ENCODE measurements at regions not wholly inside any gene's neighbourhood (a gene's known extent, or its start where the extent isn't known, plus 50 kb on each side); places are given as distances from the start of the nearest gene placed in this dataset.

DNA sequence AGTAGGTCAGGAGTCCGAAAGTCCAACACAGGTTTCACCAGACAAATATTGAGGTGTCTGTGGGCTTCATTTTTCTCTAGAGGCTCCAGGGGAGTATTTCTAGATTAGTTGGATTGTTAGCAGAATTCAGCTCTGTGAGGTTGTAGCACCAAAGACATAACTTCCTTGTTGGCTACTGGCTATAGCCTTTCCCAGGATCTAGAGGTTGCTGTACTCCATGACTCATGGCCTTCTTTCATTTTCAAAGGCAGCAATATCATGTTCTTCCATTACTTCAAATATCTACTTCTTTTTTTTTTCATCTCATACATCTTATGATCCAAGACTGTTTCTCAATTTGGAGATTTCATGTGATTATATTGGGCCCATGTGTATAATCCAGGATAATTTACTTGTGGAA is 404.0 kb upstream of the FAM174A start:
- no peak overlapping the region for H3K27ac ChIP-seq (ENCODE audit: low read depth in 1 of 2, low read length in 2 of 2)
- H3K4me3 ChIP-seq (replicated peaks in 1 of 3; ENCODE audit: low read depth in 2 of 3, low read length in 3 of 3), result no peak overlapping the region
- no peaks in the 10 kb centered on the region for H4K20me1 ChIP-seq (ENCODE audit: insufficient read depth, low read length)
- no peaks in the 10 kb centered on the region for H3K79me2 ChIP-seq (ENCODE audit: insufficient read depth, low read length)
- Mint-ChIP-seq H3K9me3 (peaks cover 0 to 3% (median 0%) of the 10 kb centered on the region in 7 donors), H3K4me3 (no peak overlapping the region), H3K27ac (no peak overlapping the region), H3K27me3 (ENCODE audit: low read depth in 3 of 3) (no peaks in the 10 kb centered on the region), H3K4me1 (no peaks in the 10 kb centered on the region), H3K36me3 (no peaks in the 10 kb centered on the region)
- no CpG with 5 or more reads among the region's 1 CpG for WGBS (ENCODE audit: insufficient coverage)
- no peaks in the 10 kb centered on the region for H3K27me3 ChIP-seq (ENCODE audit: control insufficient read depth in 2 of 2, insufficient read depth in 2 of 2, low read length in 2 of 2)
- no peaks in the 10 kb centered on the region for H3K36me3 ChIP-seq (replicated peaks in 1 of 2; ENCODE audit: control insufficient read depth in 1 of 2, insufficient read depth in 2 of 2, low read length in 2 of 2)
- no peak overlapping the region for H3K4me2 ChIP-seq (replicated peaks; ENCODE audit: extremely low read depth, low read length, poor library complexity, severe bottlenecking)
- H3K9ac ChIP-seq (ENCODE audit: insufficient read depth, low read length, poor library complexity, severe bottlenecking), result no peak overlapping the region
- no peak overlapping the region for H2AFZ ChIP-seq (ENCODE audit: insufficient read depth, low read depth, low read length, poor library complexity, severe bottlenecking)
- no peaks in the 10 kb centered on the region for H3K9me3 ChIP-seq (replicated peaks in 1 of 2; ENCODE audit: control insufficient read depth in 1 of 2, insufficient read depth in 1 of 2, low read length in 2 of 2)
- intact Hi-C loops (cut with micrococcal nuclease), result no loop called here
- no peaks in the 10 kb centered on the region for H3K4me1 ChIP-seq (ENCODE audit: control insufficient read depth in 1 of 2, insufficient read depth in 2 of 2, low read length in 2 of 2)
- no peak for DNase-seq
- TF ChIP-seq, protein P1, sequence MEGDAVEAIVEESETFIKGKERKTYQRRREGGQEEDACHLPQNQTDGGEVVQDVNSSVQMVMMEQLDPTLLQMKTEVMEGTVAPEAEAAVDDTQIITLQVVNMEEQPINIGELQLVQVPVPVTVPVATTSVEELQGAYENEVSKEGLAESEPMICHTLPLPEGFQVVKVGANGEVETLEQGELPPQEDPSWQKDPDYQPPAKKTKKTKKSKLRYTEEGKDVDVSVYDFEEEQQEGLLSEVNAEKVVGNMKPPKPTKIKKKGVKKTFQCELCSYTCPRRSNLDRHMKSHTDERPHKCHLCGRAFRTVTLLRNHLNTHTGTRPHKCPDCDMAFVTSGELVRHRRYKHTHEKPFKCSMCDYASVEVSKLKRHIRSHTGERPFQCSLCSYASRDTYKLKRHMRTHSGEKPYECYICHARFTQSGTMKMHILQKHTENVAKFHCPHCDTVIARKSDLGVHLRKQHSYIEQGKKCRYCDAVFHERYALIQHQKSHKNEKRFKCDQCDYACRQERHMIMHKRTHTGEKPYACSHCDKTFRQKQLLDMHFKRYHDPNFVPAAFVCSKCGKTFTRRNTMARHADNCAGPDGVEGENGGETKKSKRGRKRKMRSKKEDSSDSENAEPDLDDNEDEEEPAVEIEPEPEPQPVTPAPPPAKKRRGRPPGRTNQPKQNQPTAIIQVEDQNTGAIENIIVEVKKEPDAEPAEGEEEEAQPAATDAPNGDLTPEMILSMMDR (IDR thresholded peaks at IDR 0.05), result no peak

DNA sequence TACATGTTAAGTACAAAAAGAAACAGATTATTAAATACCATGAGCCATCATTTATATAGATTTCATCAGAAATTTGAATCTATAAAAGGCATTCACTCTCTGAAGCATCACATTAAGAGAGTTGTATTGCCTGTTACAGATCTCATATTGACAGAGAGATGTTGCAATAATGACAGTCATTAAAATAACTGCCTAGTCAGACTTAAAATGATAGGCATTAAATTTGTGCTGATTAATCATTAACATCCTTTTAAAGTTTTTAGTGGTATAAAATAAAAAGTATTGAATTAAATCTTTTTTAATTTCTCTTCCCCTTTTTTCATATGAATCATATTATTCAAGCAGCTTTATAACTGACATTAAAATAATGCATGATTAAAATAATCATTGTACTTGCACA is 404.9 kb upstream of the FAM174A start:
- Histone ChIP-seq H3K9me3 (replicated peaks in 1 of 2; ENCODE audit: control insufficient read depth in 1 of 2, insufficient read depth in 1 of 2, low read length in 2 of 2) (no peaks in the 10 kb centered on the region), H3K79me2 (ENCODE audit: insufficient read depth, low read length) (no peaks in the 10 kb centered on the region), H2AFZ (ENCODE audit: insufficient read depth, low read depth, low read length, poor library complexity, severe bottlenecking) (no peak overlapping the region), H3K27me3 (ENCODE audit: control insufficient read depth in 2 of 2, insufficient read depth in 2 of 2, low read length in 2 of 2) (no peaks in the 10 kb centered on the region), H3K27ac (ENCODE audit: low read depth in 1 of 2, low read length in 2 of 2) (no peak overlapping the region), H3K4me3 (replicated peaks in 1 of 3; ENCODE audit: low read depth in 2 of 3, low read length in 3 of 3) (no peak overlapping the region), H3K9ac (ENCODE audit: insufficient read depth, low read length, poor library complexity, severe bottlenecking) (no peak overlapping the region), H3K4me1 (ENCODE audit: control insufficient read depth in 1 of 2, insufficient read depth in 2 of 2, low read length in 2 of 2) (no peaks in the 10 kb centered on the region), H3K4me2 (replicated peaks; ENCODE audit: extremely low read depth, low read length, poor library complexity, severe bottlenecking) (no peak overlapping the region), H4K20me1 (ENCODE audit: insufficient read depth, low read length) (no peaks in the 10 kb centered on the region), H3K36me3 (replicated peaks in 1 of 2; ENCODE audit: control insufficient read depth in 1 of 2, insufficient read depth in 2 of 2, low read length in 2 of 2) (no peaks in the 10 kb centered on the region)
- Mint-ChIP-seq H3K36me3 (no peaks in the 10 kb centered on the region), H3K9me3 (peaks cover 0 to 3% (median 0%) of the 10 kb centered on the region in 7 donors), H3K27me3 (ENCODE audit: low read depth in 3 of 3) (no peaks in the 10 kb centered on the region), H3K4me1 (no peaks in the 10 kb centered on the region), H3K27ac (no peak overlapping the region), H3K4me3 (no peak overlapping the region)
- intact Hi-C loops (cut with micrococcal nuclease), result no loop called here
- DNase-seq, result no peak
- TF ChIP-seq, protein P1 (IDR thresholded peaks at IDR 0.05), result no peak
